GM18870 (cell line): ENCODE measurements at regions not wholly inside any gene's neighbourhood (a gene's known extent, or its start where the extent isn't known, plus 50 kb on each side); places are given as distances from the start of the nearest gene placed in this dataset.

ENCODE experiments used
- ATAC-seq: cut with Tn5 transposase; IDR thresholded peaks from one replicate; pipeline ENCODE4 v1.9.1; 2021; ENCODE audit warnings: moderate library complexity; ENCODE audit not compliant: unreplicated experiment

- no peak for ATAC-seq
Observed at GRCh38 chr6:148140772-148141557, 201.7 kb upstream of the SASH1 start.

GRCh38 chr6:148142821-148143220, 199.8 kb upstream of the SASH1 start:
- ATAC-seq: no peak

- ATAC-seq: no peak
Observed at GRCh38 chr6:148143771-148144170, 198.9 kb upstream of the SASH1 start.

- no peak for ATAC-seq
Observed at GRCh38 chr6:148144917-148145521, 197.6 kb upstream of the SASH1 start.

GRCh38 chr6:148146717-148147462, 195.7 kb upstream of the SASH1 start:
- ATAC-seq: no peak

GRCh38 chr6:148147463-148147830, 195.2 kb upstream of the SASH1 start:
- no peak for ATAC-seq

- no peak for ATAC-seq
Observed at GRCh38 chr6:148151896-148152643, 190.6 kb upstream of the SASH1 start.

- ATAC-seq: no peak
Observed at GRCh38 chr6:148154668-148155067, 188.0 kb upstream of the SASH1 start.

GRCh38 chr6:148155293-148155692, 187.3 kb upstream of the SASH1 start:
- no peak for ATAC-seq

- ATAC-seq: no peak
Observed at GRCh38 chr6:148157841-148158240, 184.8 kb upstream of the SASH1 start.

- ATAC-seq: no peak
Observed at GRCh38 chr6:148164645-148165044, 178.0 kb upstream of the SASH1 start.

GRCh38 chr6:148166339-148166968, 176.2 kb upstream of the SASH1 start:
- ATAC-seq: no peak

- ATAC-seq: no peak
Observed at GRCh38 chr6:148169706-148170105, 172.9 kb upstream of the SASH1 start.

GRCh38 chr6:148170286-148170685, 172.4 kb upstream of the SASH1 start:
- no peak for ATAC-seq

GRCh38 chr6:148173548-148173947, 169.1 kb upstream of the SASH1 start:
- ATAC-seq: no peak

- no peak for ATAC-seq
Observed at GRCh38 chr6:148175550-148176188, 167.0 kb upstream of the SASH1 start.

GRCh38 chr6:148177589-148178233, 164.9 kb upstream of the SASH1 start:
- ATAC-seq: no peak

- no peak for ATAC-seq
Observed at GRCh38 chr6:148179786-148180185, 162.9 kb upstream of the SASH1 start.

GRCh38 chr6:148182378-148182777, 160.3 kb upstream of the SASH1 start:
- ATAC-seq: no peak

- no peak for ATAC-seq
Observed at GRCh38 chr6:148183776-148184175, 158.9 kb upstream of the SASH1 start.
